HCT116 (cell line): ENCODE measurements at regions not wholly inside any gene's neighbourhood (a gene's known extent, or its start where the extent isn't known, plus 50 kb on each side); places are given as distances from the start of the nearest gene placed in this dataset.

Source experiments
- ATAC-seq: fragments of 200-7000 bp; cut with Tn5 transposase; 2 replicates; pipeline ENCODE4 v1.9.1; 2020; ENCODE audit warnings: mild to moderate bottlenecking, moderate library complexity
- BruUV-seq: library from RNA; stranded (reverse); fragments of 400-500 nt; replicated peaks from 2 replicates; lab custom pipeline; 2021; lab: Mats Ljungman, UMichigan
- CTCF ChIA-PET: fragments of 300-600 bp; sonication (Branson Sonifier 250); formaldehyde crosslinking; loops from one replicate; lab custom pipeline; 2021; ENCODE audit warnings: antibody characterized with exemption; lab: Charles Lee
- POLR2A ChIA-PET: fragments of 300-600, 350-600 bp; sonication (Branson Sonifier 250); formaldehyde crosslinking; loops from one replicate; lab custom pipeline; 2021; ENCODE audit warnings: antibody characterized with exemption; lab: Charles Lee
- RAD21 ChIA-PET, 2 experiments: fragments of 300-600 bp; sonication (Branson Sonifier 250); formaldehyde crosslinking; loops; one replicate each; lab custom pipeline; 2023; ENCODE audit warnings: low total read pairs in 2 of 2; ENCODE audit not compliant: uncharacterized antibody in 2 of 2, unreplicated experiment in 2 of 2, low non-redundant PET in 1 of 2; lab: Charles Lee
- DNase-seq: peaks from one replicate; pipeline ENCODE4 v3.0.0-alpha.2; 2010; ENCODE audit warnings: low read depth, low spot score
- H2AFZ ChIP-seq: fragments of 200-600 bp; shearing (Covaris generic), sonication (generic); 2 replicates; pipeline ENCODE4 v1.6.1; 2017; ENCODE audit warnings: low read depth, mixed run types, mixed read lengths, antibody characterized with exemption, low read length; ENCODE audit not compliant: poor library complexity, severe bottlenecking
- H3K27ac ChIP-seq: 2 replicates; pipeline ENCODE4 v1.5.1; 2012; ENCODE audit warnings: low read depth, low read length
- H3K27me3 ChIP-seq: fragments of 200-600 bp; sonication (generic); 2 replicates; pipeline ENCODE4 v1.6.1; 2016; ENCODE audit warnings: mixed run types, low read length, mixed read lengths; ENCODE audit not compliant: insufficient read depth
- H3K36me3 ChIP-seq, 2 experiments: fragments of 200-500 bp in 1 of 2; fragments of 200-600 bp in 1 of 2; sonication (Bioruptor generic) in 1 of 2; sonication (generic) in 1 of 2; 2 replicates each; pipeline versions ENCODE4 v1.5.1 to v1.6.1; 2014 to 2016; ENCODE audit warnings: low read length in 2 of 2, inconsistent platforms in 1 of 2, mixed read lengths in 1 of 2, mixed run types in 1 of 2; ENCODE audit not compliant: insufficient read depth in 2 of 2, control insufficient read depth in 1 of 2
- H3K4me1 ChIP-seq, 2 experiments: fragments of 200-600 bp in 1 of 2; sonication (generic) in 1 of 2; 2 replicates each; pipeline versions ENCODE4 v1.5.1 to v1.6.1; 2012 to 2017; ENCODE audit warnings: low read length in 2 of 2, inconsistent platforms in 1 of 2, mild to moderate bottlenecking in 1 of 2, mixed read lengths in 1 of 2, mixed run types in 1 of 2, moderate library complexity in 1 of 2; ENCODE audit not compliant: insufficient read depth in 2 of 2, control insufficient read depth in 1 of 2
- H3K4me2 ChIP-seq: fragments of 200-600 bp; sonication (generic); 2 replicates; pipeline ENCODE4 v1.6.1; 2017; ENCODE audit warnings: mixed run types, low read length, mixed read lengths
- H3K4me3 ChIP-seq, 2 experiments: fragments of 200-600 bp in 1 of 2; sonication (generic) in 1 of 2; replicated peaks in 1 of 2; 2 replicates each; pipeline ENCODE4 v1.5.1; 2011 to 2016; ENCODE audit warnings: low read length in 2 of 2, control low read depth in 1 of 2, low read depth in 1 of 2, mild to moderate bottlenecking in 1 of 2, mixed read lengths in 1 of 2, mixed run types in 1 of 2
- H3K79me2 ChIP-seq: fragments of 200-600 bp; sonication (generic); 2 replicates; pipeline ENCODE4 v1.6.1; 2017; ENCODE audit warnings: mild to moderate bottlenecking, mixed run types, low read length, moderate library complexity, mixed read lengths; ENCODE audit not compliant: insufficient read depth
- H3K9ac ChIP-seq: fragments of 200-600 bp; sonication (generic); 2 replicates; pipeline ENCODE4 v1.6.1; 2016; ENCODE audit warnings: low read length, mixed read lengths
- H3K9me2 ChIP-seq: fragments of 200-600 bp; sonication (generic), shearing (Covaris generic); 2 replicates; pipeline ENCODE4 v1.6.1; 2017; ENCODE audit warnings: mixed run types, mild to moderate bottlenecking, moderate library complexity; ENCODE audit not compliant: insufficient read depth
- H3K9me3 ChIP-seq, 2 experiments: fragments of 200-500 bp in 1 of 2; fragments of 200-600 bp in 1 of 2; sonication (Bioruptor generic) in 1 of 2; sonication (generic) in 1 of 2; 2 replicates each; pipeline ENCODE4 v1.6.1; 2014 to 2017; ENCODE audit warnings: low read length in 2 of 2, mixed read lengths in 2 of 2, inconsistent platforms in 1 of 2, low read depth in 1 of 2, mild to moderate bottlenecking in 1 of 2, mixed run types in 1 of 2, moderate library complexity in 1 of 2; ENCODE audit not compliant: control insufficient read depth in 1 of 2, insufficient read depth in 1 of 2
- H4K20me1 ChIP-seq: fragments of 200-600 bp; sonication (generic), shearing (Covaris generic); 2 replicates; pipeline ENCODE4 v1.6.1; 2017; ENCODE audit warnings: mixed run types, mild to moderate bottlenecking, moderate library complexity; ENCODE audit not compliant: insufficient read depth
- CBX3 ChIP-seq: IDR thresholded peaks from 2 replicates; pipeline ENCODE4 v1.6.1; 2012; ENCODE audit warnings: low read depth
- RAD21 ChIP-seq: IDR thresholded peaks from 2 replicates; pipeline ENCODE4 v1.6.1; 2012; ENCODE audit warnings: low read depth, mild to moderate bottlenecking
- REST ChIP-seq: IDR thresholded peaks from 2 replicates; pipeline ENCODE4 v1.6.1; 2012; ENCODE audit warnings: low read depth
- ZFX ChIP-seq: fragments of 450-650 bp; IDR thresholded peaks from 2 replicates; pipeline ENCODE4 v1.6.1; 2017
- intact Hi-C: fragments of 100-400 bp; cut with micrococcal nuclease; formaldehyde crosslinking; loops from 2 replicates; pipeline ENCODE4 v1.10.0; 2022

DNA sequence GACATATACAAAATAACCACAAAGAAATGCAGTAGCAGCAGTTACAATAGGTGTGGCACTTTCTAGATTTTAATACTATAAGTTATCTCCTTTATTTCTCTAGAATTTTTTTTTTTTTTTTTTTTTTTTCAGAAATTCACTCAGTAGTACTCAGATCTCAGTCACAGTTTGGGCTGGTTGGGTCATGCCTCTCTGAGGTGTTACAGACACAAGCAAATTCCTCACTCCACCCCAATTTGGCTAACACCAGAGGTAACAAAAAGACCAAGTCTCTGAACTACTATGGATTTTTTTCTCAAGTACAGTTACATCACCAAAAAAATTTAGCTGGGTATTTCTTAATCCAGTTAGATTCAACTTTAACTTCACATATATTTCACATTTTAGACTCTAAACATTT lies 985.1 kb upstream of the LRRN3 start:
- RAD21 ChIA-PET: no interaction called here

GRCh38 chr7:110119883-110120581 lies 970.9 kb upstream of the LRRN3 start:
- Histone ChIP-seq H3K4me3 (no peak overlapping the region), H3K36me3 (no peaks in the 10 kb centered on the region), H2AFZ (peak overlapping the region; percentile 26), H3K9ac (no peak overlapping the region), H3K27me3 (no peaks in the 10 kb centered on the region), H4K20me1 (no peaks in the 10 kb centered on the region), H3K9me2 (no peaks in the 10 kb centered on the region), H3K79me2 (no peaks in the 10 kb centered on the region), H3K4me2 (peak overlapping the region; percentile 40), H3K9me3 (no peaks in the 10 kb centered on the region), H3K4me1 (peaks cover 0 to 13% of the 10 kb centered on the region in 2 experiments; a peak in 1 of 4 replicates), H3K27ac (no peak overlapping the region)
- TF ChIP-seq CBX3 (0 out of 2 replicates have a peak, but pooled peaks have one; percentile 10), REST (no peak)
- intact Hi-C loops: no loop called here
- ChIA-PET CTCF (interaction anchor here (1.6 kb wide), 1 partner anchor 11 kb away, joined by 6 read pairs; no protein-coding TSS in a partner anchor), RAD21 (no interaction called here), POLR2A (no interaction called here)
- peak; percentile 91 for ATAC-seq
- BruUV-seq: no TSS peak
- peak; percentile 13 for DNase-seq

More for the DNA sequence above, 985.1 kb upstream of the LRRN3 start:
- Histone ChIP-seq H3K36me3 (no peaks in the 10 kb centered on the region), H2AFZ (no peak overlapping the region)
- TF ChIP-seq RAD21 (no peak), ZFX (no peak)
- TF ChIP-seq, all 23 proteins: peak for 0
- no peaks in the 10 kb centered on the region for H3K9me3 ChIP-seq
- no peaks in the 10 kb centered on the region for H4K20me1 ChIP-seq
- H3K9me2 ChIP-seq: no peaks in the 10 kb centered on the region
- H3K4me2 ChIP-seq: no peak overlapping the region
- ATAC-seq: no peak
- no peak overlapping the region for H3K9ac ChIP-seq
- H3K4me3 ChIP-seq: no peak overlapping the region
- DNase-seq: no peak
- H3K4me1 ChIP-seq: no peaks in the 10 kb centered on the region
- no TSS peak for BruUV-seq
- H3K79me2 ChIP-seq: no peaks in the 10 kb centered on the region
- intact Hi-C loops: no loop called here
- ChIA-PET CTCF (no interaction called here), POLR2A (no interaction called here)
- no peaks in the 10 kb centered on the region for H3K27me3 ChIP-seq
- H3K27ac ChIP-seq: no peak overlapping the region
